ENCODE measurements at regions not wholly inside any gene's neighbourhood (a gene's known extent, or its start where the extent isn't known, plus 50 kb on each side); places are given as distances from the start of the nearest gene placed in this dataset.

DNA sequence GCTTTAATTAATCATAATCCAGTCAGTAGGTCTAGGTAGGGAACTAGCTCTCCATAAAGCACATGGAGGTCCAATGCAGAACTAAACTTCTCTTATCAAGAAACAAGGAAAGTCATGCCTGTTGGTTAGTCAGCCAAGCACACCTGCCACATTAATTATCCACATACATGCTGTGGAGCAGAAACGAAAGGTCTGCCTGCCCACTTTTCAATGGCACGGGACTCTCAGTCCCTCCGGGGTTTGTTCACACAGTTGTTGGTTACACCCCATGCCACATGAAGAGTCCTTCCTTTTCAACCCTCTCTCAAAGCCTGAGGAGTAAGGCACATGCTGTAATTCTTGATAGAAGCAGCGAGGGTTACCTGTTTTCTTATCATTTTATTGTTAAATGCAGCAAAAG, 1096.4 kb upstream of the MAP3K7 start:
- TF ChIP-seq, protein P1, sequence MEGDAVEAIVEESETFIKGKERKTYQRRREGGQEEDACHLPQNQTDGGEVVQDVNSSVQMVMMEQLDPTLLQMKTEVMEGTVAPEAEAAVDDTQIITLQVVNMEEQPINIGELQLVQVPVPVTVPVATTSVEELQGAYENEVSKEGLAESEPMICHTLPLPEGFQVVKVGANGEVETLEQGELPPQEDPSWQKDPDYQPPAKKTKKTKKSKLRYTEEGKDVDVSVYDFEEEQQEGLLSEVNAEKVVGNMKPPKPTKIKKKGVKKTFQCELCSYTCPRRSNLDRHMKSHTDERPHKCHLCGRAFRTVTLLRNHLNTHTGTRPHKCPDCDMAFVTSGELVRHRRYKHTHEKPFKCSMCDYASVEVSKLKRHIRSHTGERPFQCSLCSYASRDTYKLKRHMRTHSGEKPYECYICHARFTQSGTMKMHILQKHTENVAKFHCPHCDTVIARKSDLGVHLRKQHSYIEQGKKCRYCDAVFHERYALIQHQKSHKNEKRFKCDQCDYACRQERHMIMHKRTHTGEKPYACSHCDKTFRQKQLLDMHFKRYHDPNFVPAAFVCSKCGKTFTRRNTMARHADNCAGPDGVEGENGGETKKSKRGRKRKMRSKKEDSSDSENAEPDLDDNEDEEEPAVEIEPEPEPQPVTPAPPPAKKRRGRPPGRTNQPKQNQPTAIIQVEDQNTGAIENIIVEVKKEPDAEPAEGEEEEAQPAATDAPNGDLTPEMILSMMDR (IDR thresholded peaks at IDR 0.05): no peak
- TF ChIP-seq POLR2A (IDR thresholded peaks at IDR 0.05): no peak
- no peak for TF ChIP-seq POLR2AphosphoS5 (IDR thresholded peaks at IDR 0.05; ENCODE audit: insufficient read depth in 1 of 2, low read depth in 1 of 2)
- DNase-seq (ENCODE audit: extremely low spot score in 2 of 2): no peak
- H3K4me1 ChIP-seq: no peaks in the 10 kb centered on the region
- no peak overlapping the region for H3K27ac ChIP-seq
- no peak overlapping the region for H3K4me3 ChIP-seq
- H3K27me3 ChIP-seq: no peaks in the 10 kb centered on the region
- intact Hi-C loops (cut with DNase I): no loop called here
- no peaks in the 10 kb centered on the region for H3K9me3 ChIP-seq
- H3K36me3 ChIP-seq: no peaks in the 10 kb centered on the region

- H3K9me3 ChIP-seq: no peaks in the 10 kb centered on the region
- intact Hi-C loops (cut with DNase I): no loop called here
- no peaks in the 10 kb centered on the region for H3K27me3 ChIP-seq
- no peaks in the 10 kb centered on the region for H3K4me1 ChIP-seq
- no peak overlapping the region for H3K4me3 ChIP-seq
- TF ChIP-seq POLR2A (IDR thresholded peaks at IDR 0.05) (no peak), POLR2AphosphoS5 (IDR thresholded peaks at IDR 0.05; ENCODE audit: insufficient read depth in 1 of 2, low read depth in 1 of 2) (no peak)
- TF ChIP-seq, protein P1 (IDR thresholded peaks at IDR 0.05): no peak
- DNase-seq (ENCODE audit: extremely low spot score in 2 of 2): no peak
- no peak overlapping the region for H3K27ac ChIP-seq
- no peaks in the 10 kb centered on the region for H3K36me3 ChIP-seq
These were observed 1094.4 kb upstream of the MAP3K7 start for GRCh38 chr6:91681296-91681695.

- H3K36me3 ChIP-seq: no peaks in the 10 kb centered on the region
- intact Hi-C loops (cut with DNase I): no loop called here
These were observed 1092.0 kb upstream of the MAP3K7 start for GRCh38 chr6:91678679-91679446.

DNA sequence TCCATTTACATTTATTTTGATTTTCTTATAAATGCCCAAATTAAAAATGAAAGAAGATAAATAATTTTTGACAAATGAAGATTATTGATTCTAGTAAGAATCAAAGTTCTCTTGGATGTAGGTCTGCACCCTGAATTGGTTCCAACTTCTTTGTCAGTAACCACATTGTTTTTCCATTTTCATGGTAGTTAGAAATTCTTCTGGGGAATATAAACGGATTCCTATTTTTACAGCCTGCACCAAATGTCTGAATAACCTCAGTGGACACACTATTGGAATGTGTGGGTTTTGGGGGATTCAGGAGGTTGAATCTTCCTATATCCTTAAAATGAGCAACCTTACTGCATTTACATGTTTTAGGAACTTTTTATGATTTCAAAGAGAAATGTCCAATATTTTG, 1085.3 kb upstream of the MAP3K7 start:
- no peaks in the 10 kb centered on the region for H3K9me3 ChIP-seq
- H3K4me3 ChIP-seq: no peak overlapping the region
- no peak for DNase-seq (ENCODE audit: extremely low spot score in 2 of 2)
- no peak overlapping the region for H3K27ac ChIP-seq
- H3K4me1 ChIP-seq: no peaks in the 10 kb centered on the region
- TF ChIP-seq POLR2AphosphoS5 (IDR thresholded peaks at IDR 0.05; ENCODE audit: insufficient read depth in 1 of 2, low read depth in 1 of 2): no peak
- TF ChIP-seq, protein P1 (IDR thresholded peaks at IDR 0.05): no peak
- TF ChIP-seq POLR2A (IDR thresholded peaks at IDR 0.05): no peak
- intact Hi-C loops (cut with DNase I): no loop called here
- no peaks in the 10 kb centered on the region for H3K27me3 ChIP-seq
- no peaks in the 10 kb centered on the region for H3K36me3 ChIP-seq

More at GRCh38 chr6:91678679-91679446, 1092.0 kb upstream of the MAP3K7 start:
- Histone ChIP-seq H3K27ac (no peak overlapping the region), H3K4me3 (no peak overlapping the region), H3K9me3 (no peaks in the 10 kb centered on the region), H3K27me3 (no peaks in the 10 kb centered on the region), H3K4me1 (no peaks in the 10 kb centered on the region)
- no peak for DNase-seq (ENCODE audit: extremely low spot score in 2 of 2)
- no peak for TF ChIP-seq POLR2A (IDR thresholded peaks at IDR 0.05)
- TF ChIP-seq POLR2AphosphoS5 (IDR thresholded peaks at IDR 0.05; ENCODE audit: insufficient read depth in 1 of 2, low read depth in 1 of 2): no peak
- TF ChIP-seq, protein P1 (IDR thresholded peaks at IDR 0.05): no peak

DNA sequence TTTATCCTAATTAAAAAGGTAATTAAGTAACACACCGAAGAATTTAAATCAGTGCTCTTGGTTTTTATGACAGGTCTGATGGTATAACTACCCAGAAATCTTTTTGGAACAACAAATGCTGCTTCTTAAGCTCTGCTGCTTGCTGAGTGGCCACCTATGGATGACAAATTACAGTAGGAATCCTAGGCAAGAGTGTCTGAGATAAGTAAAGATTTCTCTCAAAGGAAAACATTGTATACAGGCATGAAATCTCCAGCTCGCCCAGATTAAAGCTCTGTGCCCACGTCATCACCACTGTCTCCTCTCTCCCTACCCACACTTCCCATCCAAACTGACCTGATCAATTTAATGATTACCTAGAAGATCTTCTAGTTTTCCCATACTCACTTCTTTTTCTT, 1083.0 kb upstream of the MAP3K7 start:
- TF ChIP-seq POLR2AphosphoS5 (IDR thresholded peaks at IDR 0.05; ENCODE audit: insufficient read depth in 1 of 2, low read depth in 1 of 2) (no peak), POLR2A (IDR thresholded peaks at IDR 0.05) (no peak)
- TF ChIP-seq, protein P1 (IDR thresholded peaks at IDR 0.05): no peak
- no peak overlapping the region for H3K27ac ChIP-seq
- H3K4me1 ChIP-seq: no peaks in the 10 kb centered on the region
- intact Hi-C loops (cut with DNase I): no loop called here
- DNase-seq (ENCODE audit: extremely low spot score in 2 of 2): no peak
- H3K4me3 ChIP-seq: no peak overlapping the region
- H3K36me3 ChIP-seq: no peaks in the 10 kb centered on the region
- H3K27me3 ChIP-seq: no peaks in the 10 kb centered on the region
- no peaks in the 10 kb centered on the region for H3K9me3 ChIP-seq
